ENCODE measurements at regions not wholly inside any gene's neighbourhood (a gene's known extent, or its start where the extent isn't known, plus 50 kb on each side); places are given as distances from the start of the nearest gene placed in this dataset.

GRCh38 chr6:165770397-165771082 lies 107.5 kb upstream of the PDE10A start:
- Histone ChIP-seq H2AFZ (no peak overlapping the region), H3K4me3 (no peak overlapping the region), H3K79me2 (no peaks in the 10 kb centered on the region), H3K27me3 (no peaks in the 10 kb centered on the region), H3K4me1 (ENCODE audit: insufficient read depth) (peaks cover 7% of the 10 kb centered on the region), H3K9me2 (replicated peaks; ENCODE audit: insufficient read depth) (no peaks in the 10 kb centered on the region), H4K20me1 (ENCODE audit: insufficient read depth, poor library complexity, severe bottlenecking) (no peaks in the 10 kb centered on the region), H3K27ac (no peak overlapping the region), H3K9me3 (ENCODE audit: low read depth) (no peaks in the 10 kb centered on the region), H3K4me2 (no peak overlapping the region), H3K36me3 (replicated peaks; ENCODE audit: insufficient read depth, low read depth) (no peaks in the 10 kb centered on the region)
- TF ChIP-seq EZH2 (IDR thresholded peaks at IDR 0.05; ENCODE audit: borderline replicate concordance) (no peak), EZH2phosphoT487 (IDR thresholded peaks at IDR 0.05; ENCODE audit: low read depth, severe bottlenecking, unreplicated experiment) (no peak), CTCF (IDR thresholded peaks at IDR 0.05; ENCODE audit: poor library complexity) (no peak)
- WGBS (ENCODE audit: low lambda C conversion rate, missing lambda C conversion rate): 82% methylated on average over 14 of the region's 14 CpGs
- DNase-seq (ENCODE audit: low spot score): no peak

GRCh38 chr6:165769884-165770283 lies 106.8 kb upstream of the PDE10A start:
- Histone ChIP-seq H3K9me3 (ENCODE audit: low read depth) (no peaks in the 10 kb centered on the region), H3K4me1 (ENCODE audit: insufficient read depth) (peaks cover 7% of the 10 kb centered on the region), H4K20me1 (ENCODE audit: insufficient read depth, poor library complexity, severe bottlenecking) (no peaks in the 10 kb centered on the region), H3K27ac (no peak overlapping the region), H3K36me3 (replicated peaks; ENCODE audit: insufficient read depth, low read depth) (no peaks in the 10 kb centered on the region), H3K4me3 (no peak overlapping the region), H3K9me2 (replicated peaks; ENCODE audit: insufficient read depth) (no peaks in the 10 kb centered on the region), H3K27me3 (no peaks in the 10 kb centered on the region), H3K4me2 (no peak overlapping the region), H3K79me2 (no peaks in the 10 kb centered on the region), H2AFZ (no peak overlapping the region)
- WGBS (ENCODE audit: low lambda C conversion rate, missing lambda C conversion rate): 55% methylated on average over 3 of the region's 3 CpGs
- TF ChIP-seq CTCF (IDR thresholded peaks at IDR 0.05; ENCODE audit: poor library complexity) (no peak), EZH2phosphoT487 (IDR thresholded peaks at IDR 0.05; ENCODE audit: low read depth, severe bottlenecking, unreplicated experiment) (no peak), EZH2 (IDR thresholded peaks at IDR 0.05; ENCODE audit: borderline replicate concordance) (no peak)
- DNase-seq (ENCODE audit: low spot score): no peak

- H3K27me3 ChIP-seq: no peaks in the 10 kb centered on the region
- no peaks in the 10 kb centered on the region for H3K79me2 ChIP-seq
- DNase-seq (ENCODE audit: low spot score): no peak
- 80% methylated on average over 5 of the region's 5 CpGs for WGBS (ENCODE audit: low lambda C conversion rate, missing lambda C conversion rate)
- H4K20me1 ChIP-seq (ENCODE audit: insufficient read depth, poor library complexity, severe bottlenecking): no peaks in the 10 kb centered on the region
- H3K4me3 ChIP-seq: no peak overlapping the region
- TF ChIP-seq EZH2 (IDR thresholded peaks at IDR 0.05; ENCODE audit: borderline replicate concordance) (no peak), CTCF (IDR thresholded peaks at IDR 0.05; ENCODE audit: poor library complexity) (no peak), EZH2phosphoT487 (IDR thresholded peaks at IDR 0.05; ENCODE audit: low read depth, severe bottlenecking, unreplicated experiment) (no peak)
- no peaks in the 10 kb centered on the region for H3K9me3 ChIP-seq (ENCODE audit: low read depth)
- no peaks in the 10 kb centered on the region for H3K9me2 ChIP-seq (replicated peaks; ENCODE audit: insufficient read depth)
- H3K36me3 ChIP-seq (replicated peaks; ENCODE audit: insufficient read depth, low read depth): no peaks in the 10 kb centered on the region
- H3K4me2 ChIP-seq: no peak overlapping the region
- H3K4me1 ChIP-seq (ENCODE audit: insufficient read depth): peaks cover 7% of the 10 kb centered on the region
- H3K27ac ChIP-seq: no peak overlapping the region
- H2AFZ ChIP-seq: no peak overlapping the region
Measured at GRCh38 chr6:165769401-165769800, 106.4 kb upstream of the PDE10A start.

Measured in hepatocyte (in vitro differentiated cells).